Right ventricle myocardium inferior (tissue), 1 donor: ENCODE measurements at regions not wholly inside any gene's neighbourhood (a gene's known extent, or its start where the extent isn't known, plus 50 kb on each side); places are given as distances from the start of the nearest gene placed in this dataset.
A peak's percentile ranks its signal among the peaks of the same experiment; 100 is the strongest.
"Not testable (repeated sequence)": the region's sequence is repeated elsewhere in the genome, so short reads cannot be mapped to it uniquely, and the experiment has no call there.

Experiments
- ATAC-seq: fragments of 200-7000 bp; cut with Tn5 transposase; one replicate; pipeline ENCODE4 v1.9.1; 2020; ENCODE audit warnings: mild to moderate bottlenecking, moderate library complexity
- DNase-seq: peaks from one replicate; pipeline ENCODE4 v3.0.0; 2021; ENCODE audit errors: missing footprints
- intact Hi-C: fragments of 100-400 bp; cut with DNase I; formaldehyde crosslinking; loops from one replicate; pipeline ENCODE4 v1.11.0; 2022
- donor health status: DM: no; HTN: yes; CAD: no; lungs with severe emphysema.

DNA sequence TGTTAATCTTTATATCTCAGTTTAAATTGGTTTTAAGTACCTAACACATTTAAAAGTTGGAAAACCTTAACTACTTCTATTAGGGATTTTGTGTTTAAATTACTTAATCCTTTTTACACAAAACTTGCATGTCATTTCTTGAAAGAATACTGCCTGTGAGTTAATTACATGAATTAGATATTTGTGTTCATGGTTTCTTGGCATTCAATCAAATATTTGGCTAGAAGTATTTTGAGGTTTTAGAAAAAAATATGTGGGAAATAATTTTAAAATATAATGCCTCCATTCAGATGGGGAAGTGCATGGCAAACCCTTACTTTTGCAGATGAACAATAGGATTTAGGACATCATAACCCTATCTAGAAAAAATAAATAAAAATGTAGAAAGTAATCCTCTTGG, 186.5 kb upstream of the SEMA3E start:
- no peak for ATAC-seq
- intact Hi-C loops = no loop called here
- no peak for DNase-seq

DNA sequence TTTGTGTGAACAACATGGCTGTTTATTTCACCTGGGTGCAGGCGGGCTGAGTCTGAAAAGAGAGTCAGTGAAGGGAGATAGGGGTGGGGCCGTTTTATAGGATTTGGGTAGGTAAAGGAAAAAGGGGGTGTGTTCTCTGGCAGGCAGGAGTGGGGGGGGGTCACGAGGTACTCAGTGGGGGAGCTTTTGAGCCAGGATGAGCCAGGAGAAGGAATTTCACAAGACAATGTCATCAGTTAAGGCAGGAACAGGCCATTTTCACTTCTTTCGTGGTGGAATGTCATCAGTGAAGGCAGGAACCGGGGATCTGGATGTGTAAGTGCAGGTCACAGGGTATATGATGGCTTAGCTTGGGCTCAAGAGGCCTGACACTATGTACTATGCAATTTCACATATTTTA, 184.8 kb upstream of the SEMA3E start:
- intact Hi-C loops, ATAC-seq, DNase-seq: not testable (repeated sequence)

DNA sequence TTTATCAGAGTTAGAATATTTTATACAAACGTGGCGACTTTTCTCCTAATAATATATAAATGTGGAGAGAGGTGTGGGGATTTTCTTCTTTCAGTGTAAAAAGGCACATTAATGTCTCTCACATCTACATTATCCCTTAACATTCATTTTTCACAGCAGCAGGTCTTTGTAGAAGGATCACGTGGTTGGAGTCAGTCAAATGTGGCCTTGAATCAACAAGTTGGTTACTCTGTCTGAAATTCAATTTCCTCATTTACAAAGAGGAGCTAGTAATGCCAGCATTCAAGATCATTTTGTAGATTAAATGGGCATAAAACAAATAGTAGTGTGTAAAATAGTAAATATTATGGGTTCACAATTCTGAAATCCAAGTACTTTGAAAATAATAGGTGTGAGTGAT, 183.1 kb upstream of the SEMA3E start:
- ATAC-seq (no peak), DNase-seq (no peak)
- intact Hi-C loops = no loop called here

DNA sequence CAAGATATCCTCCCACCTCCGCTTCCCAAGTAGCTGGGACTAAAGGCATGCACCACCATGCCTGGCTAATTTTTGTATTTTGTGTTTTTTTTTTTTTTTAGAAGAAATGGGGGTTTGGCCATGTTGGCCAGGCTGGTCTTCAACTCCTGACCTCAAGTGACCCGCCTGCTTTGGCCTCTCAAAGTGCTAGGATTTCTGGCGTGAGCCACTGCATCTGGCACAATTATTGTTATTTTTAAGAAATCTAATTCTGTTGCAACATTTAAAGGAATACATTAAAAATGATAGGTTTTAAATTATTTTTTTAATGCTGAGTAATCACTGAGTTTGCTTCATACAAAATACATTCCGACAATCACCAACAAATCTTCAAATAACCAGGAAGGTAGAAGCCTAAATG, 178.1 kb upstream of the SEMA3E start:
- ATAC-seq = no peak
- intact Hi-C loops = no loop called here

DNA sequence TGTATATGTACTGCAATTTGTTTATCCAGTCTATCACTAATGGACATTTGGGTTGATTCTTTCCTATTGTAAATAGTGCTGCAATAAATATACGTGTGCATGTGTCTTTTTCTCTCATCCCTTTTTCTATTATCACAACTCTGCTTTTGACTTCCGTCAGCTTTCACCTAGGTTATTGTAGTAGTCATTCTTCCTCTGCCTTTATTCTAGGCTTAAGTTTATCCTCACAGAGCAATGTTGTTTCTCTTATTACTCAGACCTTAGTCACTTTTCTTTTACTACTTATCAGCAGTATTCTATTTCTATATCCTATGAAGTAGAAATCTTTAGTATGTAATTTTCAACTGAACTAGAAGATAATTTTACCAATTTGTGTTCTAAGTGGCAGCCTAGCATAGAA, 175.3 kb upstream of the SEMA3E start:
- DNase-seq (no peak), ATAC-seq (no peak)
- intact Hi-C loops = no loop called here

More for the DNA sequence above, 178.1 kb upstream of the SEMA3E start:
- peak; percentile 37 for DNase-seq

DNA sequence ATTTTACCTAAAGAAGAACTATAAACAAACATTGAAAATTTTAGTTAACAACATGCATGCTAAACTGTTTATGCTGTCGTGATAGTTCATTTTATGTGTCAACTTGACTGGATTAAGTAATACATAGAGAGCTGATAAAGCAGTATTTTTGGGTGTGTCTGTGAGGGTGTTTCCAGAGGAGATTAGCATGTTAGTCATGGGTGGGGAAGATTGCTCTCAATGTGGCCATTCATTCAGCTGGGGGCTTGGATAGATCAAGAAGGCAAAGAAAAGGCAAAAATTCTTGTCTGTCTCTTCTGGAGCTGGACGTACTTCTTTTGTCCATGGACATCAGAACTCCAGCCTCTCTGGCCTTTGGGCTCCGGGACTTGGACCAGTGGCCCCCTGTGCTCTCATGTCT, 172.9 kb upstream of the SEMA3E start:
- intact Hi-C loops = no loop called here
- ATAC-seq = no peak
- no peak for DNase-seq

GRCh38 chr7:83820641-83821040, 171.7 kb upstream of the SEMA3E start:
- DNase-seq (no peak), ATAC-seq (no peak)
- intact Hi-C loops = no loop called here

DNA sequence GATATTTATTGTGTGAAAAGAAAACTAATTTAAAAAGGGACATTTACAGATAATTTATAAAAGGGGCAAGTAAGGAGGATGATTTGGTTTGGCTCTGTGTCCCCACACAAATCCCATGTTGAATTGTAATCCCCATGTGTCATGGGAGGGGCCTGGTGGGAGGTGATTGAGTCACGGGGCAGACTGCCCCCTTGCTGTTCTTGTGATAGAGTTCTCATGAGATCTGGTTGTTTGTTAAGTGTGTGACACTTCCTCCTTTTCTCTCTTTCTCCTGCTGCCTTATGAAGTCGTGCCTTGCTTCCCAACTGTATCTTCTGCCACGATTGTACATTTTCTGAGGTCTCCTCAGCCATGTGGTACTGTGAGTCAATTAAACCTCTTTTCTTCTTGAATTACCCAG, 171.0 kb upstream of the SEMA3E start:
- ATAC-seq (no peak), DNase-seq (no peak)
- intact Hi-C loops = no loop called here

DNA sequence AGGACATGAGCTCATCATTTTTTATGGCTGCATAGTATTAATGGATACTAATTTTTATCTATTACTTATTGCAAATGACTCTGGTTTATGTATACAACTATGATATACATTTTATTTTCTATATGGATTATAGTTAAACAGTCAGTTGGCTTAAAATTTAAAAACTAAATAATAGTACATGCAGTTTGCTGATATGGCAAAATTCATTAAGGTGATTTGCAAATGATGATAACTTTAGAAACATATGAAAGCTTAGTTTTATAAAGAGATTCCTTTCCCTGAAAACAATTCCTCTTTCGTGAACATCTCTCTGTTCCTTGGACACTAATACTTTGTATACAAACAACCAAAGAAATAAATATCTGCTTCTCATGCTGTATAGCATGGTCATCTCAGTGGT, 165.5 kb upstream of the SEMA3E start:
- DNase-seq (no peak), ATAC-seq (no peak)
- intact Hi-C loops = no loop called here

- ATAC-seq, DNase-seq, intact Hi-C loops: not testable (repeated sequence)
Observed at GRCh38 chr7:83812563-83812962, 163.6 kb upstream of the SEMA3E start.

DNA sequence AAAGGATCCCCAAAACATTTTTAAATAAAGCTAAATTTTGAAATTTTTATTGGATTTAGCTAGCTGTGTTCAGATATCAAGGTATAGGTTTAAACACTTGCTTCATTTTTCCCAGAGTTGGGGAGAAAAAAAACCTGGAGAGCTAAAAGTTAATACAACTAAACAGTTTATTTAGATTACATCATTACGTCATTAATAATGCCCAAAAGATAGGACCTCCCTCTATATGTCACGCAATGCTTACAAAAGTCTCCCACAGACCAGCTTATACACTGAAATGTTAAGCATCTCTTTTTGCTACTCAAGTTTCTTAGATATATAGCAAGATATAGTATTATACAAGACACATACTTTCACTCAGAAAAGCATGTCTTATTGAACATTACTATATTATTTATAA, 160.0 kb upstream of the SEMA3E start:
- intact Hi-C loops = no loop called here
- no peak for DNase-seq
- ATAC-seq = no peak

DNA sequence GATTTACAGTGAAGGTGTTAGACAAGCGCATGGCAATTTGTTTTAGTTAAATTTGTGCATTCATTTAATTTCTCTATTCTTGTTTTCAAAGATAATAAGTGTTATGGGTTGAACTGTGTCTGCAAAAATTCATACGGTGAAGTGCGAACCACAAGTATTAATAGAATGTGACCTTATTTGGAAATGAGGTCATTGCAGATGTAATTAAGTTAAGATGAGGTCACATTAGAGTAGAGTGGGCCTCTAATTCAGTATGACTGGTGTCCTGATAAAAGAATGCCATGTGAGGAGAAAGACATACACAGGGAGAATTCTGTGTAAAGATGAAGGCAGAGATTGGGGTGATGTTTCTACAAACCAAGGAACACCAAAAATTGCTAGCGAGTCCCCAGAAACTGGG, 158.8 kb upstream of the SEMA3E start:
- intact Hi-C loops = no loop called here
- ATAC-seq (no peak), DNase-seq (no peak)

DNA sequence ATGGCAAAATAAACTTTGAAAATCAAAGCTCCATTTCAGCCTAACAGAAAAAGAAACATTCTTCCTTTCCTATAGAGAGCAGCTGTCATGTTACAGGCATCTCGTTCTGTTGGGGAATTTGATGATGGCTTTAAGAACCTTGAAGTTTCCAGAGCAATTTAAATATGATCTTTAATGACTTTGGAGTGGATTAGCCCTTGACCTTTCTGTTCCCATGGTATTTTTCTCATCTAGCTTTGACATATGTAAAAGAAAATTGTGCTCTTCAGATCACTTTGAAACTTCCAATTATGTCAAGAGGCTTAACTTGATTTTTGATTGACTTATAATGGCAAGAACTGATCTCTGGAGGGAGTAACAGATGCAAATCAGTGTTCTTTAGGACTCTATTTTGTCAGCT, 157.6 kb upstream of the SEMA3E start:
- no peak for DNase-seq
- no peak for ATAC-seq
- intact Hi-C loops = no loop called here

DNA sequence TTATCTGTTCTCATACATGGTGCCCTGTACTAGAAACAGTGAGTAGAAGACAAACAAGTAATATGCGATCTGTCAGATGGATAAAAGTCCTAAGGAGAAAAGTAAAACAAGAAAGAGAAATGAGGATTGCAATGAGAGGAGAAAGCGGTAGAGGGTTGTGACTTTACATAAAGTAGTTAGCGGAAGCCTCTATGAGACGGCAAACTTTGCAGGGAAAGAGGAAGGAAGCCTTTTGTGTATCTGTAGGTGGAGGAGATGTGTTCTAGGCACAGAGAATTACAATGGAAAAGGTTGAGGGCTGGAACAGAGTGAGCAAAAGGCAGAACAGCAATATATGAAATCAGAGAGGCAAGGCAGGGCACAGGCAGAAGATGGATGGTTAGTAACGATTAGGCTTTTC, 150.4 kb upstream of the SEMA3E start:
- ATAC-seq (no peak), DNase-seq (no peak)
- intact Hi-C loops = no loop called here

- DNase-seq (no peak), ATAC-seq (no peak)
- intact Hi-C loops = no loop called here
Observed at GRCh38 chr7:83798489-83798888, 149.6 kb upstream of the SEMA3E start.

GRCh38 chr7:83796760-83797159, 147.8 kb upstream of the SEMA3E start:
- DNase-seq (no peak), ATAC-seq (no peak)
- intact Hi-C loops = no loop called here

- intact Hi-C loops = no loop called here
- ATAC-seq (no peak), DNase-seq (no peak)
Observed at GRCh38 chr7:83794829-83795228, 145.9 kb upstream of the SEMA3E start.

DNA sequence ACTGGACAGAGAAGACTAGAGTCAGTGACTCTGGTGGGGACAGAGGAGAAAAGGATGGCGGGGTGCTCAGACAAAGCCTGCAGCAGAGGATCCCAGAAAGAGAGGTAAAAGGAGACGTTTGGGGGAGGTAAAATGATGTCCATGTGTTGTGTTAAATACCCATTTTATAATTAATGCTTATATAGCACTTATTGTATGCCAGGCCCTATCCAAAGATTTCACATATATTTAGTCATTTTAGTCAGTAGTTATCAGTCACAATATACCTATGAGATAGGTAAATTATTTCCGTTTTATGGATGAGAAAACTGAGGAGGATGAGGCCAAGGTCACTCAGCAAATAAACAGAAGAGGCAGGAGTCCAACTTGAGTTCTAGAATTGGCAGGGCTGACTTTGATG, 144.6 kb upstream of the SEMA3E start:
- intact Hi-C loops = no loop called here
- ATAC-seq (no peak), DNase-seq (no peak)

DNA sequence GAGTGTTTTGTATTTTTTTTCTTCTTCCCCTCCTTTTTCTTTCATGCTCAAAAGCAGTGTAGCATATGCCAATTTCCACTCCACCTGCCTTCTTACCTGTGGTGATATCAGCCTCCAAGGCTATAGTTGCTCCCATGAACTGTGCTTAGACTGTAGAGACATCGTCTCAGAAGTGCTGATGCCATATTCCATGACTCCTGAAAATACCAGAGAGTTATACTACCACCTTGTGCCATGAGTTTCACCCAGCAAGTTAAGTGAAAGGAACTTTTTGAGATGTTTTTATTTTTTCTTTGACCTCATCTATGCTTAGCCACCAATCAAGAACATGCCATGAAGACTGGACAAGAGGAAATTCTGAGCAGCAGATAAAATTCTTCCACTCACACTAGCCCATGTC, 142.8 kb upstream of the SEMA3E start:
- no peak for DNase-seq
- no peak for ATAC-seq
- intact Hi-C loops = no loop called here

- DNase-seq = no peak
- no peak for ATAC-seq
- intact Hi-C loops = no loop called here
Observed at GRCh38 chr7:83786858-83787257, 137.9 kb upstream of the SEMA3E start.

DNA sequence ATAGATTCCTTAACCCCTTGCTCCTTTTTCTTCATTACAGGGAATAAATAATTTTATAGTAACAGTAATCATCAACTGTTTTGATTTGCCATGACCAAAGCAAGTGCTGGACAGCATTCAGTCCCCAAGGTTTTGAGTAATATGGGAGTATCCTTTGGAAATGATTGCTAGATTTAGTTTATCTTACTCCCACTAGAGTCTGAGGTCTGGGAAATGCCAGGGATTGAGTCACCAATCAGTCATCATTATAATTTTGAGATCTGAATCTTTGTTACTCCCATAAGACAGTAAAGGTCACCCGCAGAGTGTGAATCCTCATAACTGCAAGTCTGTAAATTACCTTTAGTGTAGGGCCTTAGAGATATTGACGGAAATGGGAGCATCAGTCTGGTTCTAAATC, 133.7 kb upstream of the SEMA3E start:
- ATAC-seq (no peak), DNase-seq (no peak)
- intact Hi-C loops = no loop called here

DNA sequence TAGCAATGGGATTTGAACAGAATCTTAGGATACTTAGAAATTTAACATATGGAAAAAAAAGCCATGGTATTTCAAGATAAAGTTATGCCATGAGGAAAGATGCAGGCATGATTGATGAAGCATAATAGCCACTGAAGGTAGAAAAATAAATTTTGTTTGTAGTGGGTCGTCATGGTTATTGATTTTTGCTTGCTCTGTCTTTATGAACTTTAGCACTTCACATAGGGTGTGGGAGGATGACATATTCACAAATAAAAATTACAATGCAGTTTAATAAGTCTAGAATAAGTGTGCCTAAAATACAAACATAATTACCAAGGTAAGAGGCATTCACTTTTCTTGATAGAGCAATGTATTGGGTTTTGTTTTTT, 129.1 kb upstream of the SEMA3E start:
- no peak for ATAC-seq
- intact Hi-C loops = no loop called here
- DNase-seq = no peak
